GM12878 (cell line): ENCODE measurements at regions not wholly inside any gene's neighbourhood (a gene's known extent, or its start where the extent isn't known, plus 50 kb on each side); places are given as distances from the start of the nearest gene placed in this dataset.

Experiments
- ATAC-seq: fragments of 200-7000 bp; cut with Tn5 transposase; 3 replicates; pipeline ENCODE4 v1.9.1; 2020; ENCODE audit warnings: mild to moderate bottlenecking, moderate library complexity
- BruUV-seq: library from RNA; stranded (reverse); fragments of 400-500 nt; replicated peaks from 2 replicates; lab custom pipeline; 2021; lab: Mats Ljungman, UMichigan
- CTCF ChIA-PET: fragments of 300-600 bp; sonication (Branson Sonifier 250); formaldehyde crosslinking; extraction: SDS; loops from one replicate; lab custom pipeline; 2021; ENCODE audit warnings: inconsistent platforms; lab: Yijun Ruan, JAX
- POLR2A ChIA-PET: fragments of 350-600 bp; formaldehyde crosslinking; extraction: SDS; loops from one replicate; lab custom pipeline; 2021; ENCODE audit warnings: inconsistent platforms; lab: Charles Lee
- RAD21 ChIA-PET: fragments of 300-600 bp; sonication (Branson Sonifier 250); formaldehyde crosslinking; loops from one replicate; lab custom pipeline; 2023; ENCODE audit warnings: antibody characterized with exemption; ENCODE audit not compliant: unreplicated experiment; lab: Charles Lee
- SMC1A ChIA-PET: fragments of 300-600 bp; sonication (Branson Sonifier 250); formaldehyde crosslinking; loops from one replicate; lab custom pipeline; 2023; ENCODE audit not compliant: unreplicated experiment, uncharacterized antibody; lab: Charles Lee
- DNase-seq: peaks from one replicate; pipeline ENCODE4 v3.0.0-alpha.2; 2011; ENCODE audit warnings: low read depth, low spot score
- FAIRE-seq: peaks from 3 replicates; lab custom pipeline; 2011; peaks lifted over from hg19 to GRCh38; lab: Jason Lieb, UNC
- H2AFZ ChIP-seq: 2 replicates; pipeline ENCODE4 v1.6.0; 2011; ENCODE audit warnings: low read depth, low read length, control low read depth; ENCODE audit not compliant: control insufficient read depth
- H3K27ac ChIP-seq: 2 replicates; pipeline ENCODE4 v1.5.1; 2011; ENCODE audit warnings: control low read depth; ENCODE audit not compliant: control insufficient read depth, insufficient read depth
- H3K27me3 ChIP-seq, 2 experiments: replicated peaks in 1 of 2; 2 replicates each; pipeline versions ENCODE4 v1.6.0 to v1.6.1; 2011; ENCODE audit warnings: low read length in 1 of 2; ENCODE audit not compliant: control insufficient read depth in 2 of 2, insufficient read depth in 2 of 2
- H3K36me3 ChIP-seq, 2 experiments: 2 replicates each; pipeline ENCODE4 v1.5.1; 2011; ENCODE audit warnings: low read length in 1 of 2; ENCODE audit not compliant: control insufficient read depth in 2 of 2, insufficient read depth in 2 of 2
- H3K4me1 ChIP-seq: 2 replicates; pipeline ENCODE4 v1.6.1; 2011; ENCODE audit warnings: mild to moderate bottlenecking, low read length, moderate library complexity, mixed read lengths; ENCODE audit not compliant: control insufficient read depth, insufficient read depth
- H3K4me2 ChIP-seq: 2 replicates; pipeline ENCODE4 v1.6.0; 2011; ENCODE audit warnings: control low read depth; ENCODE audit not compliant: control insufficient read depth, insufficient read depth
- H3K4me3 ChIP-seq: fragments of 200-600 bp; sonication (generic); 2 replicates; pipeline ENCODE4 v1.5.1; 2016
- H3K79me2 ChIP-seq: 2 replicates; pipeline ENCODE4 v1.6.0; 2011; ENCODE audit warnings: low read length; ENCODE audit not compliant: control insufficient read depth, insufficient read depth
- H3K9ac ChIP-seq: 2 replicates; pipeline ENCODE4 v1.8.0; 2011; ENCODE audit warnings: low read length, control low read depth, mixed read lengths; ENCODE audit not compliant: control insufficient read depth, insufficient read depth
- H3K9me3 ChIP-seq: replicated peaks from 3 replicates; pipeline ENCODE4 v1.5.1; 2011; ENCODE audit warnings: mild to moderate bottlenecking, low read length; ENCODE audit not compliant: control insufficient read depth, insufficient read depth
- H4K20me1 ChIP-seq: 2 replicates; pipeline ENCODE4 v1.6.0; 2011; ENCODE audit not compliant: control insufficient read depth, insufficient read depth
- CREB1 ChIP-seq: IDR thresholded peaks from 2 replicates; pipeline ENCODE4 v1.6.1; 2012; ENCODE audit warnings: low read depth, mild to moderate bottlenecking, inconsistent platforms
- FOXK2 ChIP-seq: fragments of 450-650 bp; IDR thresholded peaks from 2 replicates; pipeline ENCODE4 v1.6.1; 2017; ENCODE audit warnings: mild to moderate bottlenecking, moderate library complexity
- IKZF1 ChIP-seq: fragments of 450-650 bp; conservative IDR thresholded peaks from 2 replicates; pipeline ENCODE4 v1.6.1; 2017; ENCODE audit warnings: antibody characterized with exemption, mild to moderate bottlenecking
- MEF2B ChIP-seq: fragments of 450-650 bp; IDR thresholded peaks from 2 replicates; pipeline ENCODE4 v1.6.1; 2018; ENCODE audit warnings: mild to moderate bottlenecking, moderate library complexity; ENCODE audit not compliant: partially characterized antibody, poor library complexity, severe bottlenecking
- MXI1 ChIP-seq: fragments of 150-350 bp; IDR thresholded peaks from 2 replicates; pipeline ENCODE4 v1.6.1; 2011; ENCODE audit warnings: low read depth, mild to moderate bottlenecking, inconsistent platforms, low read length, improper control_type of control experiment
- NFXL1 ChIP-seq: fragments of 450-650 bp; IDR thresholded peaks from 2 replicates; pipeline ENCODE4 v1.6.1; 2017; ENCODE audit warnings: antibody characterized with exemption, mild to moderate bottlenecking, borderline replicate concordance
- NFYB ChIP-seq: IDR thresholded peaks from 2 replicates; pipeline ENCODE4 v1.6.1; 2011; ENCODE audit warnings: low read depth, mild to moderate bottlenecking, low read length, improper control_type of control experiment, moderate library complexity; ENCODE audit not compliant: insufficient read depth
- NR2F1 ChIP-seq: fragments of 450-650 bp; conservative IDR thresholded peaks from 2 replicates; pipeline ENCODE4 v1.6.1; 2017; ENCODE audit warnings: mild to moderate bottlenecking
- RELA ChIP-seq: fragments of 450-650 bp; IDR thresholded peaks from 2 replicates; pipeline ENCODE4 v1.8.0; 2014; ENCODE audit warnings: borderline replicate concordance; ENCODE audit not compliant: partially characterized antibody
- SPI1 ChIP-seq: IDR thresholded peaks from 2 replicates; pipeline ENCODE4 v1.6.1; 2011; ENCODE audit warnings: low read depth, mild to moderate bottlenecking, low read length, moderate library complexity, borderline replicate concordance; ENCODE audit not compliant: insufficient read depth
- SUPT20H ChIP-seq: IDR thresholded peaks from 2 replicates; pipeline ENCODE4 v1.6.1; 2011; ENCODE audit warnings: low read depth, mild to moderate bottlenecking, low read length, moderate library complexity, borderline replicate concordance; ENCODE audit not compliant: control insufficient read depth
- SUZ12 ChIP-seq: fragments of 200-600 bp; sonication (generic); IDR thresholded peaks from one replicate; pipeline ENCODE4 v1.6.1; 2018; ENCODE audit warnings: antibody characterized with exemption, mild to moderate bottlenecking; ENCODE audit not compliant: unreplicated experiment
- TARDBP ChIP-seq: IDR thresholded peaks from 2 replicates; pipeline ENCODE4 v1.6.1; 2016; ENCODE audit warnings: borderline replicate concordance
- YY1 ChIP-seq: IDR thresholded peaks from 2 replicates; pipeline ENCODE4 v1.6.1; 2011; ENCODE audit warnings: low read depth, mild to moderate bottlenecking, low read length
- WGBS: methylation state at CpG from one replicate; pipeline ENCODE4 v1.1.6; 2016; ENCODE audit warnings: low lambda C conversion rate; ENCODE audit not compliant: insufficient replicate concordance, insufficient coverage; ENCODE audit errors: missing lambda C conversion rate; 5-methylcytosine and 5-hydroxymethylcytosine counted together
- in situ Hi-C: fragments of 300-500 bp; cut with MboI; formaldehyde crosslinking; loops from 9 replicates; pipeline ENCODE4 v1.14.3; 2018; ENCODE audit warnings: mixed read lengths
- intact Hi-C: fragments of 100-400 bp; cut with micrococcal nuclease; formaldehyde crosslinking; loops from one replicate; pipeline ENCODE4 v1.14.2; 2022; ENCODE audit not compliant: unreplicated experiment
- TF ChIP-seq, protein P1 (sequence below): fragments of 450-650 bp; IDR thresholded peaks from 2 replicates; pipeline ENCODE4 v1.6.1; 2014; ENCODE audit warnings: mild to moderate bottlenecking
- TF ChIP-seq, protein P2 (sequence below): IDR thresholded peaks from 2 replicates; pipeline ENCODE4 v1.6.1; 2011; ENCODE audit warnings: low read depth, mild to moderate bottlenecking, low read length, moderate library complexity, borderline replicate concordance; ENCODE audit errors: extremely low read depth
- TF ChIP-seq, protein P3 (sequence below): IDR thresholded peaks from 2 replicates; pipeline ENCODE4 v1.6.1; 2012; ENCODE audit warnings: improper control_type of control experiment, low read depth, low read length; ENCODE audit not compliant: insufficient replicate concordance

DNA sequence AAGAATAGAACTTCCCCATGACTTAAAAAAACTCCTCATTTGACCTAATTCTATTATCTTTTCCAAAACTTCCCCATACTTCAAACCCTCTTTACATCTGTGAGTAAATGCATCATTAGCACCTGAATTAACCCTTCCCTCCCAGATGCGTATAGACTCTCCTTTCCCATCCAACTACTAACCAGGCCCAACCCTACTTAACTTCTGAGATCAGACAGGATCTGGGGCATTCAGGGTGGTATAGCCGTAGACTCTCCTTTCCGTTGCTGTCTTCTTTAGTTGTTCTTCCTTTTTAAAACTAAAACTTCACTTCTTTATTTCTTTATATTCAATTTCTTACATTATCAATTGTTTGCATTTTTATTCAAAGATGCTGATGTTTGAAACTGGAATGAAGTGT is 165.2 kb downstream of the SLCO4C1 start:
- Histone ChIP-seq H2AFZ (no peak overlapping the region), H3K36me3 (no peaks in the 10 kb centered on the region), H4K20me1 (no peaks in the 10 kb centered on the region), H3K4me1 (no peaks in the 10 kb centered on the region), H3K4me2 (no peak overlapping the region), H3K9me3 (no peaks in the 10 kb centered on the region), H3K9ac (no peak overlapping the region), H3K79me2 (no peaks in the 10 kb centered on the region), H3K4me3 (no peak overlapping the region), H3K27ac (no peak overlapping the region), H3K27me3 (no peaks in the 10 kb centered on the region)
- RAD21 ChIA-PET = no interaction called here
- WGBS = 65% methylated on average over 3 of the region's 3 CpGs
- no peak for FAIRE-seq
- POLR2A ChIA-PET = no interaction called here
- intact Hi-C loops = no loop called here
- DNase-seq = no peak
- SMC1A ChIA-PET = no interaction called here
- in situ Hi-C loops = no loop called here
- no TSS peak for BruUV-seq
- CTCF ChIA-PET = no interaction called here
- no peak for ATAC-seq
- TF ChIP-seq CREB1 (no peak), IKZF1 (no peak), FOXK2 (no peak), YY1 (no peak), MEF2B (no peak), NFYB (no peak), SUPT20H (no peak), SUZ12 (no peak), TARDBP (no peak), NR2F1 (no peak), NFXL1 (no peak), SPI1 (no peak), MXI1 (no peak), RELA (no peak)
- TF ChIP-seq, protein P1, sequence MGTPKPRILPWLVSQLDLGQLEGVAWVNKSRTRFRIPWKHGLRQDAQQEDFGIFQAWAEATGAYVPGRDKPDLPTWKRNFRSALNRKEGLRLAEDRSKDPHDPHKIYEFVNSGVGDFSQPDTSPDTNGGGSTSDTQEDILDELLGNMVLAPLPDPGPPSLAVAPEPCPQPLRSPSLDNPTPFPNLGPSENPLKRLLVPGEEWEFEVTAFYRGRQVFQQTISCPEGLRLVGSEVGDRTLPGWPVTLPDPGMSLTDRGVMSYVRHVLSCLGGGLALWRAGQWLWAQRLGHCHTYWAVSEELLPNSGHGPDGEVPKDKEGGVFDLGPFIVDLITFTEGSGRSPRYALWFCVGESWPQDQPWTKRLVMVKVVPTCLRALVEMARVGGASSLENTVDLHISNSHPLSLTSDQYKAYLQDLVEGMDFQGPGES = no peak
- TF ChIP-seq, protein P2, sequence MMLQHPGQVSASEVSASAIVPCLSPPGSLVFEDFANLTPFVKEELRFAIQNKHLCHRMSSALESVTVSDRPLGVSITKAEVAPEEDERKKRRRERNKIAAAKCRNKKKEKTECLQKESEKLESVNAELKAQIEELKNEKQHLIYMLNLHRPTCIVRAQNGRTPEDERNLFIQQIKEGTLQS = no peak
- TF ChIP-seq, protein P3, sequence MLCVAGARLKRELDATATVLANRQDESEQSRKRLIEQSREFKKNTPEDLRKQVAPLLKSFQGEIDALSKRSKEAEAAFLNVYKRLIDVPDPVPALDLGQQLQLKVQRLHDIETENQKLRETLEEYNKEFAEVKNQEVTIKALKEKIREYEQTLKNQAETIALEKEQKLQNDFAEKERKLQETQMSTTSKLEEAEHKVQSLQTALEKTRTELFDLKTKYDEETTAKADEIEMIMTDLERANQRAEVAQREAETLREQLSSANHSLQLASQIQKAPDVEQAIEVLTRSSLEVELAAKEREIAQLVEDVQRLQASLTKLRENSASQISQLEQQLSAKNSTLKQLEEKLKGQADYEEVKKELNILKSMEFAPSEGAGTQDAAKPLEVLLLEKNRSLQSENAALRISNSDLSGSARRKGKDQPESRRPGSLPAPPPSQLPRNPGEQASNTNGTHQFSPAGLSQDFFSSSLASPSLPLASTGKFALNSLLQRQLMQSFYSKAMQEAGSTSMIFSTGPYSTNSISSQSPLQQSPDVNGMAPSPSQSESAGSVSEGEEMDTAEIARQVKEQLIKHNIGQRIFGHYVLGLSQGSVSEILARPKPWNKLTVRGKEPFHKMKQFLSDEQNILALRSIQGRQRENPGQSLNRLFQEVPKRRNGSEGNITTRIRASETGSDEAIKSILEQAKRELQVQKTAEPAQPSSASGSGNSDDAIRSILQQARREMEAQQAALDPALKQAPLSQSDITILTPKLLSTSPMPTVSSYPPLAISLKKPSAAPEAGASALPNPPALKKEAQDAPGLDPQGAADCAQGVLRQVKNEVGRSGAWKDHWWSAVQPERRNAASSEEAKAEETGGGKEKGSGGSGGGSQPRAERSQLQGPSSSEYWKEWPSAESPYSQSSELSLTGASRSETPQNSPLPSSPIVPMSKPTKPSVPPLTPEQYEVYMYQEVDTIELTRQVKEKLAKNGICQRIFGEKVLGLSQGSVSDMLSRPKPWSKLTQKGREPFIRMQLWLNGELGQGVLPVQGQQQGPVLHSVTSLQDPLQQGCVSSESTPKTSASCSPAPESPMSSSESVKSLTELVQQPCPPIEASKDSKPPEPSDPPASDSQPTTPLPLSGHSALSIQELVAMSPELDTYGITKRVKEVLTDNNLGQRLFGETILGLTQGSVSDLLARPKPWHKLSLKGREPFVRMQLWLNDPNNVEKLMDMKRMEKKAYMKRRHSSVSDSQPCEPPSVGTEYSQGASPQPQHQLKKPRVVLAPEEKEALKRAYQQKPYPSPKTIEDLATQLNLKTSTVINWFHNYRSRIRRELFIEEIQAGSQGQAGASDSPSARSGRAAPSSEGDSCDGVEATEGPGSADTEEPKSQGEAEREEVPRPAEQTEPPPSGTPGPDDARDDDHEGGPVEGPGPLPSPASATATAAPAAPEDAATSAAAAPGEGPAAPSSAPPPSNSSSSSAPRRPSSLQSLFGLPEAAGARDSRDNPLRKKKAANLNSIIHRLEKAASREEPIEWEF = no peak
